HepG2 (cell line): ENCODE measurements at regions not wholly inside any gene's neighbourhood (a gene's known extent, or its start where the extent isn't known, plus 50 kb on each side); places are given as distances from the start of the nearest gene placed in this dataset.

Experiments used
- ATAD3A ChIP-seq: sonication (generic); formaldehyde crosslinking; IDR thresholded peaks from 2 replicates; pipeline ENCODE4 v1.4.0; 2020; ENCODE audit warnings: missing genetic modification reagents
- EP300 ChIP-seq, 3 experiments: sonication (generic) in 1 of 3; formaldehyde crosslinking in 1 of 3; IDR thresholded peaks; 2 replicates each; pipeline versions ENCODE4 v1.5.1 to v1.6.1; 2011 to 2020; ENCODE audit warnings: low read depth in 2 of 3, low read length in 2 of 3, borderline replicate concordance in 1 of 3, improper control_type of control experiment in 1 of 3, mild to moderate bottlenecking in 1 of 3, missing genetic modification reagents in 1 of 3, moderate library complexity in 1 of 3
- EZH2 ChIP-seq: conservative IDR thresholded peaks from 2 replicates; pipeline ENCODE4 v1.6.1; 2012; ENCODE audit warnings: mild to moderate bottlenecking, low read depth, low read length, moderate library complexity
- HDAC2 ChIP-seq: sonication (generic); formaldehyde crosslinking; IDR thresholded peaks from 2 replicates; pipeline ENCODE4 v1.4.0; 2020; ENCODE audit warnings: missing genetic modification reagents
- NONO ChIP-seq, 2 experiments: fragments of 450-650 bp in 1 of 2; sonication (generic) in 1 of 2; formaldehyde crosslinking in 1 of 2; IDR thresholded peaks in 1 of 2; conservative IDR thresholded peaks in 1 of 2; 2 replicates each; pipeline versions ENCODE4 v1.6.1 to v1.8.0; 2017 to 2022; ENCODE audit warnings: mild to moderate bottlenecking in 1 of 2, missing genetic modification reagents in 1 of 2, moderate library complexity in 1 of 2
- SRSF9 ChIP-seq: fragments of 200-400 bp; formaldehyde crosslinking; IDR thresholded peaks from 2 replicates; pipeline ENCODE4 v1.6.1; 2018; ENCODE audit warnings: borderline replicate concordance, mild to moderate bottlenecking, low read depth, low read length; ENCODE audit not compliant: insufficient read depth, poor library complexity, severe bottlenecking
- TEAD2 ChIP-seq: sonication (generic); formaldehyde crosslinking; IDR thresholded peaks from 2 replicates; pipeline ENCODE4 v1.9.0; 2021; ENCODE audit warnings: missing genetic modification reagents
- ZNF3 ChIP-seq: IDR thresholded peaks from 2 replicates; pipeline ENCODE4 v1.7.0; 2017; ENCODE audit warnings: inconsistent platforms
- ZNF768 ChIP-seq: sonication (generic); formaldehyde crosslinking; IDR thresholded peaks from 2 replicates; pipeline ENCODE4 v1.4.0; 2020; ENCODE audit warnings: missing genetic modification reagents
- TF ChIP-seq, protein P1 (sequence below): sonication (generic); formaldehyde crosslinking; IDR thresholded peaks from 2 replicates; pipeline ENCODE4 v1.5.0; 2020; ENCODE audit warnings: mild to moderate bottlenecking, missing genetic modification reagents

DNA sequence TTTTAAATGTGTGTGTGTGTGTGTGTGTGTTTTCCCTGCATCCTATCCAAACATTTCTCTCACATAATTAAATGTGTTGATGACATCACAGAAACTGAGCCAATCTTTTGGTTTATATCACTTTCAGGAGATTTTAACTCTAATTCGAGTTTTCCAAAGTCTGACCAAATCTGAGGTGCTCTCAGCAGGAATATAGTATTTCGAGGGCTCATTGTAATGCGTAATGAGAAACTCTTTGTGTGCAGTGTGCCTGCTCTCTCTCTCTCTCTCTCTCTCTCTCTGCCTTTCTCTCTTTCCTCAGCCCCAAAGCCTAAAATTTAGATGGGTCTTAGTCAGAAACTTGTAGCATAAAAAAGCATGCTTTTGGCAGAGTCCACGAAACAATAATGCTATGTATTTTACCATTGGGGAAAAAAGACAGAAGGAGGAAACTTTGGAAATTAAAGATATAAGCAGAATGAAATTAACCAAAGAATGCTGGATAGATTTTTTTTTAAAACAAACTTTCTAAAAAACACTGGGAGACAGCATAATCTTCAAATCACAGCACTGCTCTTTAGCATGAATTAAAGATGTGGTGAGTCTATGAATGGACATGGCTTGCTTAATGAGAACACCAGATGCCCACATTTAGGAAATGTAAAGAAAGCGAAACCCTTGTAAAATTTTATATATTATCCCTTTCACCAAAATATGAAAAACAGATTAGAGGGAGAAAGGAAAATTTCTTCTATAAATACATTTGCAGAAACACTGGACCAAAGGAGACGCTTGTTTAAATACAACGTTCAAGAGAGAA, 206.8 kb upstream of the HABP2 start:
- TF ChIP-seq EZH2 (no peak), SRSF9 (no peak), EP300 (IDR thresholded peaks at IDR 0.05; ENCODE audit: low read depth in 2 of 2, low read length in 2 of 2) (no peak), EP300 (CRISPR knock-in tag; IDR thresholded peaks at IDR 0.05; ENCODE audit: borderline replicate concordance) (no peak), NONO (IDR thresholded peaks at IDR 0.05) (no peak), NONO (CRISPR knock-in tag; conservative IDR thresholded peaks at IDR 0.05) (no peak), ATAD3A (no peak), ZNF3 (CRISPR knock-in tag) (no peak), HDAC2 (CRISPR knock-in tag) (no peak), TEAD2 (CRISPR knock-in tag) (no peak), ZNF768 (CRISPR knock-in tag) (no peak)
- TF ChIP-seq, protein P1, sequence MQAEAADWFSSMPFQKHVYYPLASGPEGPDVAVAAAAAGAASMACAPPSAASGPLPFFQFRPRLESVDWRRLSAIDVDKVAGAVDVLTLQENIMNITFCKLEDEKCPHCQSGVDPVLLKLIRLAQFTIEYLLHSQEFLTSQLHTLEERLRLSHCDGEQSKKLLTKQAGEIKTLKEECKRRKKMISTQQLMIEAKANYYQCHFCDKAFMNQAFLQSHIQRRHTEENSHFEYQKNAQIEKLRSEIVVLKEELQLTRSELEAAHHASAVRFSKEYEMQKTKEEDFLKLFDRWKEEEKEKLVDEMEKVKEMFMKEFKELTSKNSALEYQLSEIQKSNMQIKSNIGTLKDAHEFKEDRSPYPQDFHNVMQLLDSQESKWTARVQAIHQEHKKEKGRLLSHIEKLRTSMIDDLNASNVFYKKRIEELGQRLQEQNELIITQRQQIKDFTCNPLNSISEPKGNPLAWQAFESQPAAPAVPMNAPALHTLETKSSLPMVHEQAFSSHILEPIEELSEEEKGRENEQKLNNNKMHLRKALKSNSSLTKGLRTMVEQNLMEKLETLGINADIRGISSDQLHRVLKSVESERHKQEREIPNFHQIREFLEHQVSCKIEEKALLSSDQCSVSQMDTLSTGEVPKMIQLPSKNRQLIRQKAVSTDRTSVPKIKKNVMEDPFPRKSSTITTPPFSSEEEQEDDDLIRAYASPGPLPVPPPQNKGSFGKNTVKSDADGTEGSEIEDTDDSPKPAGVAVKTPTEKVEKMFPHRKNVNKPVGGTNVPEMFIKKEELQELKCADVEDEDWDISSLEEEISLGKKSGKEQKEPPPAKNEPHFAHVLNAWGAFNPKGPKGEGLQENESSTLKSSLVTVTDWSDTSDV (CRISPR knock-in tag): no peak
